GM12892 (cell line): ENCODE measurements at regions not wholly inside any gene's neighbourhood (a gene's known extent, or its start where the extent isn't known, plus 50 kb on each side); places are given as distances from the start of the nearest gene placed in this dataset.

ENCODE experiments used
- POLR2A ChIP-seq: IDR thresholded peaks from 2 replicates; pipeline ENCODE4 v1.6.1; 2011; ENCODE audit warnings: low read depth, low read length, control low read depth
- TAF1 ChIP-seq: IDR thresholded peaks from 2 replicates; pipeline ENCODE4 v1.6.1; 2011; ENCODE audit warnings: low read depth, mild to moderate bottlenecking, control low read depth, low read length, borderline replicate concordance

- TF ChIP-seq POLR2A: no peak
- no peak for TF ChIP-seq TAF1
Measured at GRCh38 chr11:112797648-112798293, 163.4 kb upstream of the NCAM1 start.
